ENCODE measurements at regions not wholly inside any gene's neighbourhood (a gene's known extent, or its start where the extent isn't known, plus 50 kb on each side); places are given as distances from the start of the nearest gene placed in this dataset.

DNA sequence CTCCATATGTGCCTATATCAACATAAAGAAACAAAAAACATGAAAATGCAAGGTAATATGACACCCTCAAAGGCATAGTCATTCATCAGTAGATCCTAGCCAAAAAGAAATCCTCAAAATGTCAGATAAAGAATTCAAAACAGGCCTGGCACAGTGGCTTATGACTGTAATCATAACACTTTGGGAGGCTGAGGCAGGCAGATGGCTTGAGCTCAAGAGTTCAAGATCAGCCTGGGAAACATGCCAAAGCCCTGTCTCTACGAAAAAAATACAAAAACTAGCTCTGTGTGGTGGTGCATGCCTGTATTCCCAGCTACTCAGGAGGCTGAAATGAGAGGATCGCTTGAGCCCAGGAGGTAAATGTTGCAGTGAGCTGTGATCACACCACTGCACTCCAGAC, 284.6 kb upstream of the KLHL29 start:
- no peak for DNase-seq (ENCODE audit: low read depth)
- TF ChIP-seq, protein P1, sequence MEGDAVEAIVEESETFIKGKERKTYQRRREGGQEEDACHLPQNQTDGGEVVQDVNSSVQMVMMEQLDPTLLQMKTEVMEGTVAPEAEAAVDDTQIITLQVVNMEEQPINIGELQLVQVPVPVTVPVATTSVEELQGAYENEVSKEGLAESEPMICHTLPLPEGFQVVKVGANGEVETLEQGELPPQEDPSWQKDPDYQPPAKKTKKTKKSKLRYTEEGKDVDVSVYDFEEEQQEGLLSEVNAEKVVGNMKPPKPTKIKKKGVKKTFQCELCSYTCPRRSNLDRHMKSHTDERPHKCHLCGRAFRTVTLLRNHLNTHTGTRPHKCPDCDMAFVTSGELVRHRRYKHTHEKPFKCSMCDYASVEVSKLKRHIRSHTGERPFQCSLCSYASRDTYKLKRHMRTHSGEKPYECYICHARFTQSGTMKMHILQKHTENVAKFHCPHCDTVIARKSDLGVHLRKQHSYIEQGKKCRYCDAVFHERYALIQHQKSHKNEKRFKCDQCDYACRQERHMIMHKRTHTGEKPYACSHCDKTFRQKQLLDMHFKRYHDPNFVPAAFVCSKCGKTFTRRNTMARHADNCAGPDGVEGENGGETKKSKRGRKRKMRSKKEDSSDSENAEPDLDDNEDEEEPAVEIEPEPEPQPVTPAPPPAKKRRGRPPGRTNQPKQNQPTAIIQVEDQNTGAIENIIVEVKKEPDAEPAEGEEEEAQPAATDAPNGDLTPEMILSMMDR (conservative IDR thresholded peaks at IDR 0.05; ENCODE audit: low read length): no peak
- no peak overlapping the region for H3K4me3 ChIP-seq (ENCODE audit: low read length)

DNA sequence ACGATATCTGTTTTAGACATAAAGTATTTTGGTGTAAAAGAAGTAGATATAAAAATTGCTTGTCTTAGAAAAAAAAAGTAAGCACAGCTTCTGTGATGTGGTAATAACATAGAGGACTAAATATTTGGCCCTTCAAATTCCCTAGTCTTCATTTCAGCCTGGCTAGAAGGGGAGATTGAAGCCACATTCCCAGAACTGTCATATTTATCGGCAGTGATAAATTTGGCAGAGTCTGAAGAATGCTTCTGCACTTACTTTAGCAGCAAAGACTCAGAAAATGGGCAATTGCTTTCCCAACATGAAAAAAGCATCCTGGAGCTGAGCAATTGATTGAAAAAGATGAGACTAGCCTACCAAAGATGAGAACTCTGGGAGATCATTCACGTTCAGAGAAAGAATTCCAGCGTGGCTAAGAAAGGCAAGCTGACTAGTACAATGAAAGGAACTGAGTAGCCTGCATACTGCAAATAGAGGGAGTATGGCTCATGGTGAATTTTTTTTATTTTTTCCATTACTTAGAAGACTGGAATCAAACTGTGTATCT, 278.7 kb upstream of the KLHL29 start:
- no peak overlapping the region for H3K4me3 ChIP-seq (ENCODE audit: low read length)
- no peak for DNase-seq (ENCODE audit: low read depth)
- TF ChIP-seq, protein P1 (conservative IDR thresholded peaks at IDR 0.05; ENCODE audit: low read length): no peak

DNA sequence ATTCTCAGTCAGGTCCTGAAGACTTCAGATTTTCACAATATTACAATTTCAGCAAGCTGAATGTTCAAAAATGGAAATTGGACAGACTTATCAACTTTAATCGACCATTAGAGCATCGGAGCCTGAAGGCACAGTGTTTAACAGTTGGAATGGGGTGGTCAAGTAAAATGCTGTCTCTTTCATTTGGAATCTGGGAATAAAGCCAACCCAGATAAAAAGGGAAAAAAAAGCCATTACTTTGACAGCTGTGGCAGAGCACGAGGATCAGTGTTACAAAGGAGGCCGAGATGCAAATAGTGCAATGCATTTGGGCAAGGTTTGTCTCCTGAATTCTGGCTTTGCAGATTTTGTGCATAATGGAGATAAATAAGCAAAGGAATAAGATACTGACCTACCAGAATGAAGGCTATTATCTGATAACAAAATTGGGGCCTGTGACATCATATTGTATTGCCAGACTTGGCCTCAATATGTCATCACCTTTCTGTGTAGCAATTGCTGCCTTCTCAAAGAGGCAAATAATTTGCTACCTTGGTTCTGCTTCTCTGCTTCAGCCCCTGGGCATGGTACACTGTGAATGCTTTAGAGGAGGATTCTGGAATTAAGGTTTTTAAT, 277.5 kb upstream of the KLHL29 start:
- H3K4me3 ChIP-seq (ENCODE audit: low read length): no peak overlapping the region
- TF ChIP-seq, protein P1 (conservative IDR thresholded peaks at IDR 0.05; ENCODE audit: low read length): no peak
- DNase-seq (ENCODE audit: low read depth): no peak

DNA sequence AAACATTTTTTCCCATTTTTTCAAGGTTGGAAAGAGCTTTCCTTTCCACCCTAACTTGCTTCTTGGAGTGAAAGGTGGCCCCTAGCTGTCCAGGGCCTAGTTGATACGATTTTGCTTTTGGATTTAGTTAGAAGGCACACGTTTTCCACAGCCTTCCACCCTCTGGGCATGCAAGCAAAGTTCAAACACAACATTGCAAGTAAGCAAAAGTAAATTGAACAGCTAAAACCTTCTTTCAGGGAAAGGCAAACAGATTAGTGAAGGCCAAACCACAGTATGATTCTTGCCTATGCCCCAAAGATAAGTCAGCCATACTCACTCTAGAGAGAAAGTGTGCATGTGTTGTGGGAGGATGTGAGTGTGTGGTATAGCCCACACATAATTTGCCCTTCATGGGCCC, 273.7 kb upstream of the KLHL29 start:
- TF ChIP-seq, protein P1 (conservative IDR thresholded peaks at IDR 0.05; ENCODE audit: low read length): no peak
- DNase-seq (ENCODE audit: low read depth): no peak
- H3K4me3 ChIP-seq (ENCODE audit: low read length): no peak overlapping the region

DNA sequence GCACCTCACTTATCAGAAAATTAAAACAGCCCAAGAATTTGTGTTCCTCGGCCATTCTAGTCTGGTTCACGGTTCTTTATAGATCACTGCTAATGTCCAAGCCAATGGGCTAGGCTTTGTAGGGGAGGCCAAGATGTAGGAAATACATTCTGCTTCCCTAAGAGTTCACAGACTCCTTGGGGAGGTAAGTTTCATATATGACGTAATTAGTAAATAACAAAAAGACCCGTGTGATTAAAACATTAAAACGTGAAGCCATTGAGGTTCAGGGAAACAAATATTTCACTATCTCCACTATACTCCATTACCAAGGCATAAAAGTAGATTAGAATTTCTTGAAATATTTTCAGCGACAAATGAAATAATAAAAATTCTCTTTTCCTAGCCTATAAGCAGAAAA, 272.5 kb upstream of the KLHL29 start:
- DNase-seq (ENCODE audit: low read depth): no peak
- TF ChIP-seq, protein P1 (conservative IDR thresholded peaks at IDR 0.05; ENCODE audit: low read length): no peak
- no peak overlapping the region for H3K4me3 ChIP-seq (ENCODE audit: low read length)

DNA sequence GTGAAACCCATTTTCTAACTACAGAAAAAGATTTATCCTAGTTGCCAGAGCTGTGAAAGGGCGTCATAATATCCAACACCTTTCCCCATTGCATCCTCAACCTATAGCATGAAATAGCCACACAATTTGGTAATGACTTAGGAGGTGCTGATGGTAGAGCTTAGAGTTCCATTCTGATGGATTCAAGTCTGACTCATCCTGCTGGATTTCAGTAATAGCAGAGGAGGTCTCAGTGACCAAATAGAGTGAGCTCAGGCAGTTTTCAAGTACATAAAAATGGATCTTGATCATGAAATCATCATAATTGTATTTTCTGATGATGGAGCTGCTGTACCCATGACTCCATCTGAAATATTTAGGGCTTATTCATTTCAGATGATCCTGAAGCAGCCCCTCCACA, 270.7 kb upstream of the KLHL29 start:
- DNase-seq (ENCODE audit: low read depth): no peak
- TF ChIP-seq, protein P1 (conservative IDR thresholded peaks at IDR 0.05; ENCODE audit: low read length): no peak
- H3K4me3 ChIP-seq (ENCODE audit: low read length): no peak overlapping the region

DNA sequence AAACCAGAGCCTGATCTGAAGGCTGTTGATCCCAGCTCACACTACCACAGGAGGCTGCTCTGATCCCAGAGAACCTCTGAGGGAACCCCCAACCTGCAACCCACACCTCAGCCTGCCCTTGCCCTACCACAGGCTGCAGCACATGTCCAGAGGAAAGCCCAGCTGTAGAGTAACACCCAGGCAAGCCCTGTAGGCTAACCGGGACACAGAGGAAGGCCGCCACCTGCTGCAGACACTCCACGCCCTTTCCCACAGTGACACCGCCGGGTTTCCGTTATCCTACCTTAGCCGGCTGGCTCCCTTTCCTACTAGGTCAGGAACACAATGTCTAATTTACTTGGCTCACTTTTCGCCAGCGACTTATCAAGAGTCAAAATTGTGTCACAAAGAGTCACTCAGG, 266.7 kb upstream of the KLHL29 start:
- no peak overlapping the region for H3K4me3 ChIP-seq (ENCODE audit: low read length)
- TF ChIP-seq, protein P1 (conservative IDR thresholded peaks at IDR 0.05; ENCODE audit: low read length): no peak
- DNase-seq (ENCODE audit: low read depth): no peak

All from AG10803 (cell line).